ENCODE measurements at regions not wholly inside any gene's neighbourhood (a gene's known extent, or its start where the extent isn't known, plus 50 kb on each side); places are given as distances from the start of the nearest gene placed in this dataset.

- intact Hi-C loops (cut with DNase I; ENCODE audit: low total_unique reads) = no loop called here
- H3K4me3 ChIP-seq (ENCODE audit: low read depth, poor library complexity, severe bottlenecking) = no peak overlapping the region
- TF ChIP-seq POLR2A (IDR thresholded peaks at IDR 0.05) (no peak), CTCF (IDR thresholded peaks at IDR 0.05) (no peak)
- WGBS, 2 donors = 57 to 62% methylated on average over 6 of the region's 6 CpGs
- DNase-seq (ENCODE audit: low spot score in 2 of 2) = no peak
Observed at GRCh38 chr6:45727819-45728449, 287.7 kb downstream of the CLIC5 start.

GRCh38 chr6:45727228-45727627 is 288.4 kb downstream of the CLIC5 start:
- intact Hi-C loops (cut with DNase I; ENCODE audit: low total_unique reads) = no loop called here
- DNase-seq (ENCODE audit: low spot score in 2 of 2) = no peak
- 23 to 29% methylated on average over 2 of the region's 2 CpGs for WGBS, 2 donors
- no peak overlapping the region for H3K4me3 ChIP-seq (ENCODE audit: low read depth, poor library complexity, severe bottlenecking)
- no peak for TF ChIP-seq POLR2A (IDR thresholded peaks at IDR 0.05)
- TF ChIP-seq CTCF (IDR thresholded peaks at IDR 0.05) = no peak

- intact Hi-C loops (cut with DNase I; ENCODE audit: low total_unique reads) = no loop called here
- TF ChIP-seq POLR2A (IDR thresholded peaks at IDR 0.05) = no peak
- TF ChIP-seq CTCF (IDR thresholded peaks at IDR 0.05) = no peak
- no peak for DNase-seq (ENCODE audit: low spot score in 2 of 2)
- no peak overlapping the region for H3K4me3 ChIP-seq (ENCODE audit: low read depth, poor library complexity, severe bottlenecking)
- 62% methylated on average over 3 of the region's 3 CpGs for WGBS, 2 donors
Observed at GRCh38 chr6:45726444-45726843, 289.2 kb downstream of the CLIC5 start.

- no peak overlapping the region for H3K4me3 ChIP-seq (ENCODE audit: low read depth, poor library complexity, severe bottlenecking)
- DNase-seq (ENCODE audit: low spot score in 2 of 2) = no peak
- intact Hi-C loops (cut with DNase I; ENCODE audit: low total_unique reads) = no loop called here
- WGBS, 2 donors = 42 to 43% methylated on average over 2 of the region's 2 CpGs
- TF ChIP-seq POLR2A (IDR thresholded peaks at IDR 0.05) (no peak), CTCF (IDR thresholded peaks at IDR 0.05) (no peak)
Observed at GRCh38 chr6:45724511-45724910, 291.1 kb downstream of the CLIC5 start.

GRCh38 chr6:45724027-45724426 is 291.6 kb downstream of the CLIC5 start:
- TF ChIP-seq CTCF (IDR thresholded peaks at IDR 0.05) (no peak), POLR2A (IDR thresholded peaks at IDR 0.05) (no peak)
- no peak for DNase-seq (ENCODE audit: low spot score in 2 of 2)
- H3K4me3 ChIP-seq (ENCODE audit: low read depth, poor library complexity, severe bottlenecking) = no peak overlapping the region
- intact Hi-C loops (cut with DNase I; ENCODE audit: low total_unique reads) = no loop called here

GRCh38 chr6:45722876-45723275 is 292.8 kb downstream of the CLIC5 start:
- no peak for DNase-seq (ENCODE audit: low spot score in 2 of 2)
- WGBS, 2 donors = 49 to 55% methylated on average over 2 of the region's 2 CpGs
- no peak for TF ChIP-seq POLR2A (IDR thresholded peaks at IDR 0.05)
- TF ChIP-seq CTCF (IDR thresholded peaks at IDR 0.05) = no peak
- H3K4me3 ChIP-seq (ENCODE audit: low read depth, poor library complexity, severe bottlenecking) = no peak overlapping the region
- intact Hi-C loops (cut with DNase I; ENCODE audit: low total_unique reads) = no loop called here

Data from lower leg skin (tissue), 4 donors.